CMK (cell line): ENCODE measurements at regions not wholly inside any gene's neighbourhood (a gene's known extent, or its start where the extent isn't known, plus 50 kb on each side); places are given as distances from the start of the nearest gene placed in this dataset.
"Not testable (repeated sequence)": the region's sequence is repeated elsewhere in the genome, so short reads cannot be mapped to it uniquely, and the experiment has no call there.

Source experiments
- DNase-seq: peaks from one replicate; pipeline ENCODE4 v3.0.0-alpha.2; 2010; ENCODE audit warnings: low read depth

DNA sequence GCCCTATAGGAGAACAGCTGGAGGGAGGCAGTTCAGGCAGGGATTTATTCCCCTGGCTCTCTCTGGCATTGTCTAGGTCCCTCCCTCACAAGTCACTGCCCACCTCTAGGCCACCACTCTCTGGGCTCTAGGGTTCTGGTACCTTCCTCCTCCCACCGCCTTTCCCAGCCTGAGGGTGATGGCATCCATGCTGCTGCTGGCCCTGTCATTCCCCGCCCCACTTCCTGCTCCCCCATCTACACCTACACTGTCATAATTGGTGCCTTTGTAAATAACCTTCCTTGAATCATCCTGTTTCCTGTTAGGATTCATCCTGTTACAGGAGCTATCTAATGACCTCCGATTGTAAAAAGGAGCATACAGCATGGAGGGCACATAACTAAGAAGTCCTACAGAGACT lies 303.3 kb upstream of the COBL start:
- DNase-seq = no peak

- DNase-seq = no peak
Observed at GRCh38 chr7:51617686-51618085, 301.1 kb upstream of the COBL start.

- DNase-seq = no peak
Observed at GRCh38 chr7:51613911-51614357, 297.3 kb upstream of the COBL start.

- no peak for DNase-seq
Observed at GRCh38 chr7:51611937-51612336, 295.3 kb upstream of the COBL start.

DNA sequence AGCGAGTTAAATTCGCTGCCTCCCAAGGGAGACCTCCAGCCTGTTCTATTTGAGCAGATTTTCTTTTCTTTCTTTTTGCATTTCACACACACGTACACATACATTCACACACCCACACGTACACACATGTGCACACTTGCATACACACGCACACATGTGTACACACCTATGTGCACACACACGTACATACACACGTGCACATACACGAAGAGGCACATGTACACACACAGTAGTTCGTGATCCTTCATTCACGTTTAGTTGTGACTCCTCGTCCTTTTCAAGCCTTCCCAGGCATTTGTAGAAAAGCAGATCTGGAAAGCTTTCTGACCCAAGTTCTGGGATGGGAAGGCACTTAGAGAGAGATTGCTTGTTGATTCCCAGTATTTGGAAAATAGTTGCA lies 290.8 kb upstream of the COBL start:
- DNase-seq = no peak

- DNase-seq = no peak
Observed at GRCh38 chr7:51606601-51607154, 290.1 kb upstream of the COBL start.

GRCh38 chr7:51602376-51602775 lies 285.8 kb upstream of the COBL start:
- DNase-seq = no peak

DNA sequence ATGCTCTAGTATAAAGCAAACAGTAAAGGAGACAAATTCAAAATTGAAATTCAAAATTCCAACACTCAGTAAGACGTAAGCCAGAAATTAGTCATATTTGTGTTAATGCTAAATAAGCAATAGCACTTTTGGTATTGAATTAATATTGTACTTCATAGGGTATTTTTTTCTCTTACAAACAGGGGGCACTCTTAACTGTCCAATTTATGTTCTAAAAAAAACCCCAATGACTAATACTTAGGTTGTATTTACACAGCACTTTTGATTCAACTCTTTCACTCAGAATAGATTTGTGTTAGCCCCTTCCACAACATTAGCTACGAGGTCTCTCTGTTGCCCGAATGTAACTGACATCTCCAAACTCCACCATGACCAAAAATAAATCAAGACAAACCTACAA lies 284.9 kb upstream of the COBL start:
- DNase-seq = no peak

DNA sequence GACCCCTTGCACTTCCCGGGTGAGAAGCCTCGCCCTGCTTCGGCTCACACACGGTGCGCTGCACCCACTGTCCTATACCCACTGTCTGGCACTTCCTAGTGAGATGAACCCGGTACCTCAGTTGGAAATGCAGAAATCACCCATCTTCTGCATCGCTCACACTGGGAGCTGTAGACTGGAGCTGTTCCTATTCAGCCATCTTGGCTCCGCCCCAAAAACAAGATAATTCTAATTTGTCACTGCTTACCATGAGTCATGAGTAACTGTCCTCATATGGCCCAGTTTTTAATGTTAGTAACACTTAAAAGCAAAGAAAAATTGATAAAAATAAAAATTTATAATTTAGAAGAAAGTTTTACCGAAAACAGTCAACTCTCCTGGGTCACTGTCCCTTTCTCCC lies 283.3 kb upstream of the COBL start:
- DNase-seq = not testable (repeated sequence)

DNA sequence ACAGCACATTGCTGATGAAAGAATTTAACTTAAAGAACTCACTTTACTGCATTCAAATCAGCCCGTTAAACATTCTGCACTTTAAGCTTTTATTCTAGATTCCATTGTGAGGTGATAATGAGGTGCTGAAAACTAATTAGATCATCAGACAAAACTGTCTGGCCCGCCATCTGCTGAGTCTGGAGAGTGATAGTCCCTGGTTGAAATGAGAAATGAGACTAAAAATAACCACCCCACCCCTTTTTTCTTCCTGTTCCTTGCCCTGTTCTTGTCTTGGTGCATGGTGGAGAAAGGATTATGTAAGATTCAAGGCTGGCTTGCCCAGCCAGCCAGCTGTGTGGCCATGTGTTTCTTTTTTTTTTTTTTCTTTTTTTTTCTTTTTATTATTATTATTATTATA lies 277.0 kb upstream of the COBL start:
- no peak for DNase-seq

DNA sequence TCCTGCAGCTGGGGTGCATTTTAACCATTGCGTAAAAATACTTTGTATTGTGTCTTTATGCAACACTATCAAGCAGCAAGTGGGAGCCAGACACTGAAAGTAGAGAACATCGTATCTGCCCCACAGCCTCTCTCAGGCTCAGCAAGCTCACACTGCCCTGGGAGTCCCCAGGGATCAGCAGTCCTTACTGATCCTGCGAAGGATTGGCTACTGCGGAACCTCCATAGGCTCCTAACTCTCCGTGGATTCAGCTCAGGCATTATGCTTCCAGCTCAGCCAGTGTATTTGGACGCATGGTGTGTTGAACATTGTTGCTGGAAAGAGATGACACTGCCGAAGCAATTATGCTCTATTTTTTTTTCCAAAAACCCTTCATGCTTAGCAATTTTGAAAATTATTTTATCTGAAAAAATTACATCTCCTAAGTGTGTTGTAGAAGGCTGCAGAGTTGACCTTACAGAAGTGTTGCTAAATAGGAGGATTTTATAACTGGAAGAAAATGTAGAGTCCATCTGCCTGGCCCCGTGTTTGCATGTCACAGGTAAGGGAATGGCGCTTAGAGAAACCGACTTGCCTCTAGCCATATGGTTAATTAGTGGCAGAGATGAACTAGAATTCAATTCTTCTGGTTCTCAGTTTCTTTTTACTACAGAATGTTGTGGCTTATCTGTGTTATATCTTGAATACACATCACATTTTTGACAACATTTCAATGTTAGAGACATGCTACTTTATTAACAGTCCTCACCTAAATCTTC lies 276.4 kb upstream of the COBL start:
- no peak for DNase-seq

DNA sequence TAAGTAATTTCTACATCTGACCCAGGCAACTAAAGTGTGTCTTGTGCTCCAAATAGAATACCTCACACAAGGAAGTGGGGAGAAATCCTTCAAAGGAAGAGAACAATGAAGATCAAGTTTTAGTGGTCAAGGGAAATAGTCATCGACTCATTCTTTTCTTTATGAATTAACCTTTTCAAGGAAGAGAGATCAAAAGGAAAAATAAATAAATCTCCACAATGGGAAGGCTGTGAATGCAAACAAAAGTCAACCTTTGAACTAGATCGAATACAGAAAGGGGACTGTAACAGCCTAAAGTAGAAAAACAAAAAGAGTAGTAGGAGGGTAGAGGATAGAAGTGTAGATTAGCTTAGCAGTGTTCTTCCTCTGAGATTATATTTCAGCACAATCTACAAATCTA lies 274.6 kb upstream of the COBL start:
- DNase-seq = no peak

GRCh38 chr7:51590746-51591145 lies 274.1 kb upstream of the COBL start:
- DNase-seq = no peak

DNA sequence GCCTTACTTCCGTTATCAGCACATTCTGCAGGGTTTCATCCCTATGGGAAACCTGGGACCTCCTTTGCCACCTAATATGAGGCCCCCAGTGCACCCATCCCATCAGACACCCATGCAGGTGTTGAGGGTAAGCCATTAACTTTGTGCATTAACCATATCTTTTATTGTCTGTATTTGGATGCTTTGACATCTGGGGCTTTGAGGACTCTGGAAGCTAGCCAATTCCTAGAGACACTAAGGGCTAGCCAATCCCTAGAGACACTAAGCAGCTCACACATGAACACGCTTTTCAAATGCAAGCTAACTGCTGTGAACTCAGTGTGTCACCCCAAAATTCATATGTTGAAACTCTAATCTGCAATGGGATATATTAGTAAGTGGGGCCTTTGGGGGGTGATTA lies 272.5 kb upstream of the COBL start:
- no peak for DNase-seq

DNA sequence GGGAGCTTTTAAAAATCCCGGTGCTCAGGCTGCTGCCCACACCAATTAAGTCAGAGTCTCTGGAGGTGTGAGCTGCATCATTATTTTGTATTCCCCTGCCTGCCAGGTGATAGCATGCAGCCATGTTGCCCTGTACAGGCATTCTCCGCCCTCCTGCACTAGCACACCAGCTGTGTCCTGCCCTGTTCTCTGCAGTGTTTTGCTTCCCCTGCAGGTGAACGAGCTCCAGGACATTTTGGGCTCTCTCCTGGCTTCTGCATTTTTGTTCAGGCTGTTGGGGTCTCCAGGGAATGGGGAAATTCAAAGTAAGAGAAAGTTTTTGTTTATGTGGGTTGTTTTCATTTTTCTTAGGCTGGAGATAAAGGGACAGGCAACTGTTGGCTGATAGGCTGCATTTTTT lies 271.0 kb upstream of the COBL start:
- no peak for DNase-seq

DNA sequence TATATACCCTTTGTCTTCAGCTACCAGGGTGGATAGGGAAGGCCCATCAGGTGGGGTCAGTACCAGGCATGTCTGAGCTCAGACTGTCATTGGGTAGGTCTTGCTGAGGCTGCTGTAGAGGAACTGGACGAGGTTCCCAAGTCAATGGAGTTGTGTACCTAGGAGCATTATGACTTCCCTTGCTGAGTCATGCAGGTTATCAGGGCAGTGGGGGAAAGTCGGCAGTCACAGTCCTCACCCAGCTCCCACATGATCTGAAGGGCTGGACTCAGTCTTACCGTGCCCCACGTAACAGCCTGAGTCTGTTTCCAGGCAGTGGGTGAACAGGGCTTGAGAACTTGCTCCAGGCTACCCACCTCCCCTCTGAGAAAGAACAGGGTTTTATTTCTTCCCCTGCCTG lies 260.8 kb upstream of the COBL start:
- DNase-seq = no peak

DNA sequence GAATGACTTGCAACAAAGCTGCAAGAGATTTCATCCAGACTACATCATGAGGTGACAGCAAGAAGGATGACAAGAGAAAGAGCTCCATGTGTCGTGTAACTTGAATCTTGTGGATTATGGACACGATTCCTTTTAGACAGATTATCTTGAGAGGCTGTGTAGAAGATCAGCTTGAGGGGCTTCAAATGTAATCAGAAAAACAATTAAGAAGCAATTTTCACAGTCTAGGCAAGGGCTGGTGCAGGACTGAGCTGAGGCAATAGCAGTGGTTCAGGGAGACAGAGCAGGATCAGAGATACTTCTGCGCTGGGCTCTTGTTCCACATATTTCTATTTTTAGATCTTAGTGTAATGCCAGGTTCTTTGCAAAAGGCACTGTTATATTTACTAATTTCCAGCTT lies 253.0 kb upstream of the COBL start:
- DNase-seq = no peak

- DNase-seq = no peak
Observed at GRCh38 chr7:51569176-51569575, 252.6 kb upstream of the COBL start.

- no peak for DNase-seq
Observed at GRCh38 chr7:51551070-51551469, 234.5 kb upstream of the COBL start.

DNA sequence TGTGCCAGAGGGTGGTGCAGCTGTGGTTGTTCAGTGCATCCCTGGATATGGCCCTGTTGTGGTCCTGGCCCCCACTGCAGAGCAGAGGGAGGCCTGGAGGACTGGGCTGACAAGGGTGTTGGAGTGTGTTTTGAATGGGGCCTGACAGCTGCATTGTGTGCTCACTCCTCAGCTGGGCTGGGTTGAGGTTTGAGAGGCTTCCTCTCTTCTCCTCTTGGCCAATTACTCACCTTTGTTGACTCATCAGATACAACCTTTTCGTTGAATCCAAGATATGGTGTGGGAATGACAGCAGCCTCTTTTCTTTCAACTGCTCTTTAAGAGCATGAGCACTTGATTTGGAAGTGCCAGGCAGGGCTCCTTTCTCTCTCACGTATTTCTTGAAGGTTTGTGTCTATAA lies 228.5 kb upstream of the COBL start:
- DNase-seq = no peak

DNA sequence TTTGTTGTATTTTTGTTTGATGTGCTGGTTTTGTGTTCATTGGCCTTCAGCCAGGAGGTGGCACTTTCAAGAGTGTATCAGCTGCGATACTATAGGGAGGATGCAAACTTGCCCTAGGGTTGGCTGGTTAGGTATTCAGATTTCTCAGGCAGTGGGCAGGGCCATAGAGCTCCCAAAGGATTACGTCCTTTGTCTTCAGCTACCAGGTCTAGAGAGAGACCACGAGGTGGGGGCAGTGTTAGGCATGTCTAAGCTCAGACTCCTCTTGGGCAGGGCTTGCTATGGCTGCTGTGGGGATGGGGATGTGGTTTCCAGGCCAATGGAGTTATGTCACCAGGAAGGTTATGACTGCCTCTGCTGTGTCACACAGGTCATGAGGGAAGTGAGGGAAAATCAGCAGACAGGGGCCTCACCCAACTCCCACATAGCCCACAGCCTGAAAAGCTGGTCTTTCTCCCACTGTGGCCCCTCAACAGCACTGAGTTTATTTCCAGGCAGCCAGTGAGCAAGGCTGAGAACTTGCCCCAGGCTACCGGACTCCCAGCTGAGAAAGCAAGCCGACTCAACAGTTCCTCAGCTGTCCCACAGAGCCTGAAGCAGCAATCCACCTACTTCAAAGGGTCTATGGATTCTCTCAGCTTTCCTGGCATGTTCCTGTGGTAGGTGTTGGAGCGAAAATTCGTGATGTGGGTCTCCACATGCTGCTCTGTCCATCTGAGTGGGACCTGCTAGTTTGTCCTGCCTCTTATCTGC lies 227.4 kb upstream of the COBL start:
- no peak for DNase-seq

DNA sequence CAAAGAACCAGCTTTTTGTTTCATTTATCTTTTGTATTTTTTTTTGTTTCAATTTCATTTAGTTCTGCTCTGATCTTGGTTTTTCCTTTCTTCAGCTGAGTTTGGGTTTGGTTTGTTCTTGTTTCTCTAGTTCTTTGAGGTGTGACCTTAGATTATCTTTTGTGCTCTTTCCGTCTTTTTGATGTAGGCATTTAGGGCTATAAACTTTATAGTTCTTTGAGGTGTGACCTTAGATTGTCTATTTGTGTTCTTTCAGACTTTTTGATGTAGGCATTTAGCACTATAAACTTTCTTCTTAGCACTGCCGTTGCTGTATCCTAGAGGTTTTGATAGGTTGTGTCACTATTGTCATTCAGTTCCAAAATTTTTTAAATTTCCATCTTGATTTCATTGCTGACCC lies 224.3 kb upstream of the COBL start:
- DNase-seq = not testable (repeated sequence)

DNA sequence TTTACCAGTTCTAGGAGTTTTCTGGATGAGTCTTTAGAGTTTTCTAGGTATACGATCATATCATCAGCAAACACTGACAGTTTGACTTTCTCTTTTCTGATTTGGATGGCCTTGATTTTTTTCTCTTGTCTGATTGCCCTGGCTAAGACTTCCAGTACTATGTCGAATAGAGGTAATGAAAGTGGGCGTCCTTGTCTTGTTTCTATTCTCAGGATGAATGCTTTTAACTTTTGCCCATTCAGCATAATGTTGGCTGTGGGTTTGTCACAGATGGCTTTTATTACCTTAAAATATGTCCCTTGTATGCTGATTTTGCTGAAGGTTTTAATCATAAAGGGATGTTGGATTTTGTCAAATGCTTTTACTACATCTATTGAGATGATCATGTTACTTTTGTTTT lies 223.2 kb upstream of the COBL start:
- no peak for DNase-seq
